Panc1 (cell line): ENCODE measurements at regions not wholly inside any gene's neighbourhood (a gene's known extent, or its start where the extent isn't known, plus 50 kb on each side); places are given as distances from the start of the nearest gene placed in this dataset.
"Not testable (repeated sequence)": the region's sequence is repeated elsewhere in the genome, so short reads cannot be mapped to it uniquely, and the experiment has no call there.

Experiments used
- ATAC-seq: fragments of 200-7000 bp; cut with Tn5 transposase; 2 replicates; pipeline ENCODE4 v1.9.1; 2020; ENCODE audit warnings: mild to moderate bottlenecking, moderate library complexity
- BruUV-seq: library from RNA; stranded (reverse); fragments of 400-500 nt; replicated peaks from 2 replicates; lab custom pipeline; 2021; lab: Mats Ljungman, UMichigan
- CTCF ChIA-PET: fragments of 300-600 bp; sonication (Branson Sonifier 250); formaldehyde crosslinking; loops from one replicate; lab custom pipeline; 2022; ENCODE audit warnings: antibody characterized with exemption; lab: Charles Lee
- POLR2A ChIA-PET: fragments of 300-600 bp; sonication (Branson Sonifier 250); formaldehyde crosslinking; loops from one replicate; lab custom pipeline; 2022; ENCODE audit warnings: antibody characterized with exemption; lab: Charles Lee
- DNase-seq: peaks from one replicate; pipeline ENCODE4 v3.0.0-alpha.2; 2010; ENCODE audit warnings: low read depth, low spot score
- H3K27ac ChIP-seq: 2 replicates; pipeline ENCODE4 v1.5.1; 2011; ENCODE audit warnings: mild to moderate bottlenecking, low read length, inconsistent platforms
- H3K27me3 ChIP-seq: fragments of 200-500 bp; sonication (Bioruptor generic); 2 replicates; pipeline ENCODE4 v1.6.0; 2014; ENCODE audit warnings: low read length, inconsistent platforms; ENCODE audit not compliant: control insufficient read depth, insufficient read depth
- H3K36me3 ChIP-seq: fragments of 200-500 bp; sonication (Bioruptor generic); 2 replicates; pipeline ENCODE4 v1.5.1; 2014; ENCODE audit warnings: inconsistent platforms, mild to moderate bottlenecking, low read length, moderate library complexity; ENCODE audit not compliant: control insufficient read depth, insufficient read depth
- H3K4me1 ChIP-seq: 2 replicates; pipeline ENCODE4 v1.5.1; 2011; ENCODE audit warnings: inconsistent platforms, mild to moderate bottlenecking, low read length, moderate library complexity; ENCODE audit not compliant: control insufficient read depth, insufficient read depth
- H3K4me3 ChIP-seq, 2 experiments: 2 replicates each; pipeline ENCODE4 v1.5.1; 2011 to 2012; ENCODE audit warnings: low read depth in 2 of 2, low read length in 2 of 2, mild to moderate bottlenecking in 2 of 2, inconsistent platforms in 1 of 2, moderate library complexity in 1 of 2
- H3K9me3 ChIP-seq: fragments of 200-500 bp; sonication (Bioruptor generic); 2 replicates; pipeline ENCODE4 v1.5.1; 2014; ENCODE audit warnings: low read depth, mild to moderate bottlenecking, inconsistent platforms, low read length, moderate library complexity; ENCODE audit not compliant: control insufficient read depth, insufficient read depth
- CTCF ChIP-seq: fragments of 450-650 bp; IDR thresholded peaks from 2 replicates; pipeline ENCODE4 v1.5.1; 2017; ENCODE audit warnings: mild to moderate bottlenecking
- POLR2AphosphoS5 ChIP-seq: IDR thresholded peaks from 2 replicates; pipeline ENCODE4 v1.6.1; 2012; ENCODE audit warnings: mild to moderate bottlenecking, low read depth, low read length, moderate library complexity
- REST ChIP-seq, 2 experiments: IDR thresholded peaks; 2 replicates each; pipeline ENCODE4 v1.6.1; 2011 to 2012; ENCODE audit warnings: low read depth in 2 of 2, control low read depth in 1 of 2, low read length in 1 of 2, mild to moderate bottlenecking in 1 of 2, moderate library complexity in 1 of 2; ENCODE audit not compliant: insufficient read depth in 1 of 2
- SIN3A ChIP-seq: IDR thresholded peaks from 2 replicates; pipeline ENCODE4 v1.6.1; 2012; ENCODE audit warnings: low read depth, mild to moderate bottlenecking, low read length, moderate library complexity, borderline replicate concordance; ENCODE audit not compliant: insufficient read depth
- TCF7L2 ChIP-seq: IDR thresholded peaks from 2 replicates; pipeline ENCODE4 v1.6.1; 2011; ENCODE audit warnings: mild to moderate bottlenecking, low read depth, low read length, inconsistent platforms
- in situ Hi-C: cut with HindIII; loops from 2 replicates; pipeline ENCODE4 v1.10.0; 2016; ENCODE audit warnings: low sequenced_read_pairs, low pct_unique_long_range_greater_than_20kb
- intact Hi-C: fragments of 100-400 bp; cut with micrococcal nuclease; formaldehyde crosslinking; loops from one replicate; pipeline ENCODE4 v1.10.0; 2022; ENCODE audit not compliant: unreplicated experiment

GRCh38 chr5:4613440-4613839 is 526.7 kb upstream of the ADAMTS16 start:
- POLR2A ChIA-PET = no interaction called here
- TF ChIP-seq POLR2AphosphoS5 (no peak), REST (IDR thresholded peaks at IDR 0.05; ENCODE audit: insufficient read depth in 1 of 2, low read depth in 2 of 2, low read length in 1 of 2) (no peak), TCF7L2 (no peak), CTCF (no peak), SIN3A (no peak)
- Histone ChIP-seq H3K9me3 (no peaks in the 10 kb centered on the region), H3K4me1 (no peaks in the 10 kb centered on the region), H3K36me3 (no peaks in the 10 kb centered on the region), H3K4me3 (no peak overlapping the region), H3K27me3 (no peaks in the 10 kb centered on the region), H3K27ac (no peak overlapping the region)
- ATAC-seq = no peak
- CTCF ChIA-PET = interaction anchor here (0.5 kb wide), 1 partner anchor 202 kb away, joined by 10 read pairs; no protein-coding TSS in a partner anchor
- intact Hi-C loops (no loop called here), in situ Hi-C loops (no loop called here)
- BruUV-seq = no TSS peak
- DNase-seq = no peak

GRCh38 chr5:4614088-4614487 is 526.0 kb upstream of the ADAMTS16 start:
- Histone ChIP-seq H3K4me3 (no peak overlapping the region), H3K36me3 (no peaks in the 10 kb centered on the region), H3K27ac (no peak overlapping the region), H3K4me1 (no peaks in the 10 kb centered on the region), H3K9me3 (no peaks in the 10 kb centered on the region), H3K27me3 (no peaks in the 10 kb centered on the region)
- ChIA-PET POLR2A (no interaction called here), CTCF (no interaction called here)
- intact Hi-C loops (no loop called here), in situ Hi-C loops (no loop called here)
- no TSS peak for BruUV-seq
- ATAC-seq (no peak), DNase-seq (no peak)
- TF ChIP-seq CTCF (no peak), POLR2AphosphoS5 (no peak), SIN3A (no peak), REST (IDR thresholded peaks at IDR 0.05; ENCODE audit: insufficient read depth in 1 of 2, low read depth in 2 of 2, low read length in 1 of 2) (no peak), TCF7L2 (no peak)

GRCh38 chr5:4615369-4615768 is 524.8 kb upstream of the ADAMTS16 start:
- H3K9me3 ChIP-seq, H3K27ac ChIP-seq, POLR2A ChIA-PET, in situ Hi-C loops, intact Hi-C loops, ATAC-seq, DNase-seq, CTCF ChIA-PET, H3K27me3 ChIP-seq, H3K4me1 ChIP-seq, H3K36me3 ChIP-seq, BruUV-seq, H3K4me3 ChIP-seq: not testable (repeated sequence)
